ENCODE measurements at regions not wholly inside any gene's neighbourhood (a gene's known extent, or its start where the extent isn't known, plus 50 kb on each side); places are given as distances from the start of the nearest gene placed in this dataset.
"Not testable (repeated sequence)": the region's sequence is repeated elsewhere in the genome, so short reads cannot be mapped to it uniquely, and the experiment has no call there.

DNA sequence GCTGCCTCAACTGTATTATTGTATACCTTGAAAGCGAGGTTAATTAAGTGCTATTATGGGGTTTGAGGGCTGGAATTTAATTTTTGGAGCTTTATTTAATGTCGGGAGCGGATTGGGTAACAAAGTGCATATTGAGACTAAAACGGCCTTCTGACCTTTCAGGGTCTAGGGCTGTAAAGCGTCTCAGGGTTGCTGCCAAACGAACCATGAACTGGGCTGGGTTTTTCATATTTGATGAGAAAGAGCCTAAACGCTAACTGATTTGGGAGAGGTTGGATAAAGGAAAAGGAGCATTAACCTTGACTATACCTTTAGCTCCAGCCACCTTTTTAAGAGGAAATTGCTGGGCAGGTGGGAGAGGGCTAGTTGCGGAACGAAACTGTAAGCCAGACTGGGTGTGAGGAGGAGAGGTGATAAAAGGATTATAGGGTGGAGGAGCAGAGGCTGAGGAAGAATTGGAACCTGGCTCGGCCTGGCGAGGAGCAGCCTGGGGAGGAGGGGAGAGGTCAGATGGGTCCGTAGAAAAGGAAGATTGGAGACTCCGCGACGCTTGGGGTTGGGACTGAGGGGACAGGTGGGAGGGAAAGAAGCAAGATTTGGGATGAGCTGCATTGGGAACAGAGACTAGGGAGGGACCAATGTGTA, 209.0 kb upstream of the ELL2 start:
- TF ChIP-seq, protein P1, sequence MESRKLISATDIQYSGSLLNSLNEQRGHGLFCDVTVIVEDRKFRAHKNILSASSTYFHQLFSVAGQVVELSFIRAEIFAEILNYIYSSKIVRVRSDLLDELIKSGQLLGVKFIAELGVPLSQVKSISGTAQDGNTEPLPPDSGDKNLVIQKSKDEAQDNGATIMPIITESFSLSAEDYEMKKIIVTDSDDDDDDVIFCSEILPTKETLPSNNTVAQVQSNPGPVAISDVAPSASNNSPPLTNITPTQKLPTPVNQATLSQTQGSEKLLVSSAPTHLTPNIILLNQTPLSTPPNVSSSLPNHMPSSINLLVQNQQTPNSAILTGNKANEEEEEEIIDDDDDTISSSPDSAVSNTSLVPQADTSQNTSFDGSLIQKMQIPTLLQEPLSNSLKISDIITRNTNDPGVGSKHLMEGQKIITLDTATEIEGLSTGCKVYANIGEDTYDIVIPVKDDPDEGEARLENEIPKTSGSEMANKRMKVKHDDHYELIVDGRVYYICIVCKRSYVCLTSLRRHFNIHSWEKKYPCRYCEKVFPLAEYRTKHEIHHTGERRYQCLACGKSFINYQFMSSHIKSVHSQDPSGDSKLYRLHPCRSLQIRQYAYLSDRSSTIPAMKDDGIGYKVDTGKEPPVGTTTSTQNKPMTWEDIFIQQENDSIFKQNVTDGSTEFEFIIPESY (IDR thresholded peaks at IDR 0.05; ENCODE audit: extremely low read depth, insufficient replicate concordance, low read length), result not testable (repeated sequence)
- TF ChIP-seq, protein P2, sequence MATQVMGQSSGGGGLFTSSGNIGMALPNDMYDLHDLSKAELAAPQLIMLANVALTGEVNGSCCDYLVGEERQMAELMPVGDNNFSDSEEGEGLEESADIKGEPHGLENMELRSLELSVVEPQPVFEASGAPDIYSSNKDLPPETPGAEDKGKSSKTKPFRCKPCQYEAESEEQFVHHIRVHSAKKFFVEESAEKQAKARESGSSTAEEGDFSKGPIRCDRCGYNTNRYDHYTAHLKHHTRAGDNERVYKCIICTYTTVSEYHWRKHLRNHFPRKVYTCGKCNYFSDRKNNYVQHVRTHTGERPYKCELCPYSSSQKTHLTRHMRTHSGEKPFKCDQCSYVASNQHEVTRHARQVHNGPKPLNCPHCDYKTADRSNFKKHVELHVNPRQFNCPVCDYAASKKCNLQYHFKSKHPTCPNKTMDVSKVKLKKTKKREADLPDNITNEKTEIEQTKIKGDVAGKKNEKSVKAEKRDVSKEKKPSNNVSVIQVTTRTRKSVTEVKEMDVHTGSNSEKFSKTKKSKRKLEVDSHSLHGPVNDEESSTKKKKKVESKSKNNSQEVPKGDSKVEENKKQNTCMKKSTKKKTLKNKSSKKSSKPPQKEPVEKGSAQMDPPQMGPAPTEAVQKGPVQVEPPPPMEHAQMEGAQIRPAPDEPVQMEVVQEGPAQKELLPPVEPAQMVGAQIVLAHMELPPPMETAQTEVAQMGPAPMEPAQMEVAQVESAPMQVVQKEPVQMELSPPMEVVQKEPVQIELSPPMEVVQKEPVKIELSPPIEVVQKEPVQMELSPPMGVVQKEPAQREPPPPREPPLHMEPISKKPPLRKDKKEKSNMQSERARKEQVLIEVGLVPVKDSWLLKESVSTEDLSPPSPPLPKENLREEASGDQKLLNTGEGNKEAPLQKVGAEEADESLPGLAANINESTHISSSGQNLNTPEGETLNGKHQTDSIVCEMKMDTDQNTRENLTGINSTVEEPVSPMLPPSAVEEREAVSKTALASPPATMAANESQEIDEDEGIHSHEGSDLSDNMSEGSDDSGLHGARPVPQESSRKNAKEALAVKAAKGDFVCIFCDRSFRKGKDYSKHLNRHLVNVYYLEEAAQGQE (IDR thresholded peaks at IDR 0.05; ENCODE audit: low read depth), result not testable (repeated sequence)
- TF ChIP-seq, protein P3, sequence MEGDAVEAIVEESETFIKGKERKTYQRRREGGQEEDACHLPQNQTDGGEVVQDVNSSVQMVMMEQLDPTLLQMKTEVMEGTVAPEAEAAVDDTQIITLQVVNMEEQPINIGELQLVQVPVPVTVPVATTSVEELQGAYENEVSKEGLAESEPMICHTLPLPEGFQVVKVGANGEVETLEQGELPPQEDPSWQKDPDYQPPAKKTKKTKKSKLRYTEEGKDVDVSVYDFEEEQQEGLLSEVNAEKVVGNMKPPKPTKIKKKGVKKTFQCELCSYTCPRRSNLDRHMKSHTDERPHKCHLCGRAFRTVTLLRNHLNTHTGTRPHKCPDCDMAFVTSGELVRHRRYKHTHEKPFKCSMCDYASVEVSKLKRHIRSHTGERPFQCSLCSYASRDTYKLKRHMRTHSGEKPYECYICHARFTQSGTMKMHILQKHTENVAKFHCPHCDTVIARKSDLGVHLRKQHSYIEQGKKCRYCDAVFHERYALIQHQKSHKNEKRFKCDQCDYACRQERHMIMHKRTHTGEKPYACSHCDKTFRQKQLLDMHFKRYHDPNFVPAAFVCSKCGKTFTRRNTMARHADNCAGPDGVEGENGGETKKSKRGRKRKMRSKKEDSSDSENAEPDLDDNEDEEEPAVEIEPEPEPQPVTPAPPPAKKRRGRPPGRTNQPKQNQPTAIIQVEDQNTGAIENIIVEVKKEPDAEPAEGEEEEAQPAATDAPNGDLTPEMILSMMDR (IDR thresholded peaks at IDR 0.05 in 2 of 3, conservative IDR thresholded peaks at IDR 0.05 in 1 of 3; ENCODE audit: borderline replicate concordance in 1 of 3, insufficient read depth in 1 of 3, low read depth in 2 of 3, low read length in 2 of 3), result not testable (repeated sequence)
- TF ChIP-seq POLR2A (IDR thresholded peaks at IDR 0.05; ENCODE audit: borderline replicate concordance, extremely low read depth, insufficient read depth, insufficient read length); POLR2AphosphoS5 (IDR thresholded peaks at IDR 0.05; ENCODE audit: low read depth, low read length); EZH2 (IDR thresholded peaks at IDR 0.05): not testable (repeated sequence)
- TF ChIP-seq, protein P4, sequence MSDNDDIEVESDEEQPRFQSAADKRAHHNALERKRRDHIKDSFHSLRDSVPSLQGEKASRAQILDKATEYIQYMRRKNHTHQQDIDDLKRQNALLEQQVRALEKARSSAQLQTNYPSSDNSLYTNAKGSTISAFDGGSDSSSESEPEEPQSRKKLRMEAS (IDR thresholded peaks at IDR 0.05), result not testable (repeated sequence)

Measured in HCT116 (cell line).